OCI-LY3 (cell line): ENCODE measurements at regions not wholly inside any gene's neighbourhood (a gene's known extent, or its start where the extent isn't known, plus 50 kb on each side); places are given as distances from the start of the nearest gene placed in this dataset.

Experiments used
- EZH2phosphoT487 ChIP-seq: fragments of 200-600 bp; shearing (Covaris generic); IDR thresholded peaks from 2 replicates; pipeline ENCODE4 v1.6.1; 2018; ENCODE audit warnings: antibody characterized with exemption, mixed run types, low read depth
- TF ChIP-seq, protein P1 (sequence below): fragments of 200-600, 300-600 bp; sonication (generic); IDR thresholded peaks from 2 replicates; pipeline ENCODE4 v1.5.1; 2014; ENCODE audit warnings: antibody characterized with exemption, low read length, low read depth

DNA sequence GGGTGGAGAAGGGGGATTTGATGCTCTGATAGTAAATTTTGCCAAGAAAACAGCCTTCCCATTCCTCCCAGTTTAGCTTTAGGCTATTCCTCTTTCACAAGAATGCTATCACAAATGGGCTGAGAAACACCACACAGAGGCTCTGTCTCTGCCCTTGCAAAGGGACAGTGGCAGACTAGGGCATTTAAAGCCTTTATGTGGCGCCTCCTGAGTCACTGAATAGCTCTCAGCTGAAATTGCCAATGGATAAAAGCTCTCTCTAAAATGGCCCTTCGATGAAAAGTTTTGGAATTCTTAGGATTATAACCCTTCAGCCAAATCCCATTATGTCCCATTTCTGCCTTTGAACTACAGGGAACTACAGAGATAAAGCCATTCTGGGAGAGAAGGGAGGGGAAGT lies 1000.4 kb downstream of the ADGRL2 start:
- TF ChIP-seq, protein P1, sequence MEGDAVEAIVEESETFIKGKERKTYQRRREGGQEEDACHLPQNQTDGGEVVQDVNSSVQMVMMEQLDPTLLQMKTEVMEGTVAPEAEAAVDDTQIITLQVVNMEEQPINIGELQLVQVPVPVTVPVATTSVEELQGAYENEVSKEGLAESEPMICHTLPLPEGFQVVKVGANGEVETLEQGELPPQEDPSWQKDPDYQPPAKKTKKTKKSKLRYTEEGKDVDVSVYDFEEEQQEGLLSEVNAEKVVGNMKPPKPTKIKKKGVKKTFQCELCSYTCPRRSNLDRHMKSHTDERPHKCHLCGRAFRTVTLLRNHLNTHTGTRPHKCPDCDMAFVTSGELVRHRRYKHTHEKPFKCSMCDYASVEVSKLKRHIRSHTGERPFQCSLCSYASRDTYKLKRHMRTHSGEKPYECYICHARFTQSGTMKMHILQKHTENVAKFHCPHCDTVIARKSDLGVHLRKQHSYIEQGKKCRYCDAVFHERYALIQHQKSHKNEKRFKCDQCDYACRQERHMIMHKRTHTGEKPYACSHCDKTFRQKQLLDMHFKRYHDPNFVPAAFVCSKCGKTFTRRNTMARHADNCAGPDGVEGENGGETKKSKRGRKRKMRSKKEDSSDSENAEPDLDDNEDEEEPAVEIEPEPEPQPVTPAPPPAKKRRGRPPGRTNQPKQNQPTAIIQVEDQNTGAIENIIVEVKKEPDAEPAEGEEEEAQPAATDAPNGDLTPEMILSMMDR = no peak
- no peak for TF ChIP-seq EZH2phosphoT487
